GM12878 (cell line): ENCODE measurements at regions not wholly inside any gene's neighbourhood (a gene's known extent, or its start where the extent isn't known, plus 50 kb on each side); places are given as distances from the start of the nearest gene placed in this dataset.

Experiments
- ATAC-seq: fragments of 200-7000 bp; cut with Tn5 transposase; 3 replicates; pipeline ENCODE4 v1.9.1; 2020; ENCODE audit warnings: mild to moderate bottlenecking, moderate library complexity
- BruUV-seq: library from RNA; stranded (reverse); fragments of 400-500 nt; replicated peaks from 2 replicates; lab custom pipeline; 2021; lab: Mats Ljungman, UMichigan
- CTCF ChIA-PET: fragments of 300-600 bp; sonication (Branson Sonifier 250); formaldehyde crosslinking; extraction: SDS; loops from one replicate; lab custom pipeline; 2021; ENCODE audit warnings: inconsistent platforms; lab: Yijun Ruan, JAX
- POLR2A ChIA-PET: fragments of 350-600 bp; formaldehyde crosslinking; extraction: SDS; loops from one replicate; lab custom pipeline; 2021; ENCODE audit warnings: inconsistent platforms; lab: Charles Lee
- RAD21 ChIA-PET: fragments of 300-600 bp; sonication (Branson Sonifier 250); formaldehyde crosslinking; loops from one replicate; lab custom pipeline; 2023; ENCODE audit warnings: antibody characterized with exemption; ENCODE audit not compliant: unreplicated experiment; lab: Charles Lee
- SMC1A ChIA-PET: fragments of 300-600 bp; sonication (Branson Sonifier 250); formaldehyde crosslinking; loops from one replicate; lab custom pipeline; 2023; ENCODE audit not compliant: unreplicated experiment, uncharacterized antibody; lab: Charles Lee
- DNase-seq: peaks from one replicate; pipeline ENCODE4 v3.0.0-alpha.2; 2011; ENCODE audit warnings: low read depth, low spot score
- FAIRE-seq: peaks from 3 replicates; lab custom pipeline; 2011; peaks lifted over from hg19 to GRCh38; lab: Jason Lieb, UNC
- H2AFZ ChIP-seq: 2 replicates; pipeline ENCODE4 v1.6.0; 2011; ENCODE audit warnings: low read depth, low read length, control low read depth; ENCODE audit not compliant: control insufficient read depth
- H3K27ac ChIP-seq: 2 replicates; pipeline ENCODE4 v1.5.1; 2011; ENCODE audit warnings: control low read depth; ENCODE audit not compliant: control insufficient read depth, insufficient read depth
- H3K27me3 ChIP-seq, 2 experiments: replicated peaks in 1 of 2; 2 replicates each; pipeline versions ENCODE4 v1.6.0 to v1.6.1; 2011; ENCODE audit warnings: low read length in 1 of 2; ENCODE audit not compliant: control insufficient read depth in 2 of 2, insufficient read depth in 2 of 2
- H3K36me3 ChIP-seq, 2 experiments: 2 replicates each; pipeline ENCODE4 v1.5.1; 2011; ENCODE audit warnings: low read length in 1 of 2; ENCODE audit not compliant: control insufficient read depth in 2 of 2, insufficient read depth in 2 of 2
- H3K4me1 ChIP-seq: 2 replicates; pipeline ENCODE4 v1.6.1; 2011; ENCODE audit warnings: mild to moderate bottlenecking, low read length, moderate library complexity, mixed read lengths; ENCODE audit not compliant: control insufficient read depth, insufficient read depth
- H3K4me2 ChIP-seq: 2 replicates; pipeline ENCODE4 v1.6.0; 2011; ENCODE audit warnings: control low read depth; ENCODE audit not compliant: control insufficient read depth, insufficient read depth
- H3K4me3 ChIP-seq: fragments of 200-600 bp; sonication (generic); 2 replicates; pipeline ENCODE4 v1.5.1; 2016
- H3K79me2 ChIP-seq: 2 replicates; pipeline ENCODE4 v1.6.0; 2011; ENCODE audit warnings: low read length; ENCODE audit not compliant: control insufficient read depth, insufficient read depth
- H3K9ac ChIP-seq: 2 replicates; pipeline ENCODE4 v1.8.0; 2011; ENCODE audit warnings: low read length, control low read depth, mixed read lengths; ENCODE audit not compliant: control insufficient read depth, insufficient read depth
- H3K9me3 ChIP-seq: replicated peaks from 3 replicates; pipeline ENCODE4 v1.5.1; 2011; ENCODE audit warnings: mild to moderate bottlenecking, low read length; ENCODE audit not compliant: control insufficient read depth, insufficient read depth
- H4K20me1 ChIP-seq: 2 replicates; pipeline ENCODE4 v1.6.0; 2011; ENCODE audit not compliant: control insufficient read depth, insufficient read depth
- BCLAF1 ChIP-seq: fragments of 450-650 bp; IDR thresholded peaks from 2 replicates; pipeline ENCODE4 v1.6.1; 2017; ENCODE audit warnings: antibody characterized with exemption, mild to moderate bottlenecking, moderate library complexity
- BMI1 ChIP-seq: fragments of 450-650 bp; IDR thresholded peaks from 2 replicates; pipeline ENCODE4 v1.6.1; 2016; ENCODE audit warnings: mild to moderate bottlenecking, moderate library complexity, borderline replicate concordance
- CHD4 ChIP-seq: fragments of 200-600 bp; sonication (generic); IDR thresholded peaks from 2 replicates; pipeline ENCODE4 v1.6.1; 2016; ENCODE audit warnings: mild to moderate bottlenecking
- CREM ChIP-seq: IDR thresholded peaks from 2 replicates; pipeline ENCODE4 v1.6.1; 2014; ENCODE audit warnings: antibody characterized with exemption, low read depth
- HDAC6 ChIP-seq: fragments of 200-600 bp; sonication (generic); IDR thresholded peaks from one replicate; pipeline ENCODE4 v1.8.0; 2017; ENCODE audit warnings: antibody characterized with exemption; ENCODE audit not compliant: unreplicated experiment
- LARP7 ChIP-seq: fragments of 450-650 bp; IDR thresholded peaks from 2 replicates; pipeline ENCODE4 v1.6.1; 2017; ENCODE audit warnings: mild to moderate bottlenecking
- MEF2A ChIP-seq: IDR thresholded peaks from 2 replicates; pipeline ENCODE4 v1.6.1; 2011; ENCODE audit warnings: low read depth, mild to moderate bottlenecking, low read length, moderate library complexity; ENCODE audit not compliant: insufficient read depth
- NR2C2 ChIP-seq: IDR thresholded peaks from 2 replicates; pipeline ENCODE4 v1.6.1; 2011; ENCODE audit warnings: borderline replicate concordance, low read depth; ENCODE audit not compliant: control insufficient read depth, insufficient read length
- POLR2AphosphoS5 ChIP-seq: IDR thresholded peaks from 2 replicates; pipeline ENCODE4 v1.6.1; 2011; ENCODE audit warnings: mild to moderate bottlenecking, low read length, inconsistent platforms
- RB1 ChIP-seq: fragments of 450-650 bp; formaldehyde crosslinking; IDR thresholded peaks from 2 replicates; pipeline ENCODE4 v1.6.1; 2017; ENCODE audit warnings: mild to moderate bottlenecking, borderline replicate concordance
- RBBP5 ChIP-seq: fragments of 200-600 bp; sonication (generic); conservative IDR thresholded peaks from 2 replicates; pipeline ENCODE4 v1.6.1; 2016
- RUNX3 ChIP-seq: IDR thresholded peaks from 2 replicates; pipeline ENCODE4 v1.6.1; 2012; ENCODE audit warnings: low read length, inconsistent platforms
- SRF ChIP-seq, 2 experiments: IDR thresholded peaks; 2 replicates each; pipeline ENCODE4 v1.6.1; 2011; ENCODE audit warnings: low read depth in 2 of 2, low read length in 2 of 2, mild to moderate bottlenecking in 1 of 2, moderate library complexity in 1 of 2
- STAT3 ChIP-seq: IDR thresholded peaks from 2 replicates; pipeline ENCODE4 v1.6.1; 2011; ENCODE audit warnings: low read depth, low read length, improper control_type of control experiment
- ZBED1 ChIP-seq: IDR thresholded peaks from 2 replicates; pipeline ENCODE4 v1.6.1; 2016; ENCODE audit warnings: borderline replicate concordance
- WGBS: methylation state at CpG from one replicate; pipeline ENCODE4 v1.1.6; 2016; ENCODE audit warnings: low lambda C conversion rate; ENCODE audit not compliant: insufficient replicate concordance, insufficient coverage; ENCODE audit errors: missing lambda C conversion rate; 5-methylcytosine and 5-hydroxymethylcytosine counted together
- in situ Hi-C: fragments of 300-500 bp; cut with MboI; formaldehyde crosslinking; loops from 9 replicates; pipeline ENCODE4 v1.14.3; 2018; ENCODE audit warnings: mixed read lengths
- intact Hi-C: fragments of 100-400 bp; cut with micrococcal nuclease; formaldehyde crosslinking; loops from one replicate; pipeline ENCODE4 v1.14.2; 2022; ENCODE audit not compliant: unreplicated experiment
- TF ChIP-seq, protein P1 (sequence below): fragments of 450-650 bp; IDR thresholded peaks from 2 replicates; pipeline ENCODE4 v1.6.1; 2017; ENCODE audit warnings: mild to moderate bottlenecking

- no peak overlapping the region for H3K4me3 ChIP-seq
- no peaks in the 10 kb centered on the region for H3K4me1 ChIP-seq
- no peak for ATAC-seq
- DNase-seq: no peak
- no peaks in the 10 kb centered on the region for H3K36me3 ChIP-seq
- H3K27me3 ChIP-seq: no peaks in the 10 kb centered on the region
- H3K27ac ChIP-seq: no peak overlapping the region
- no peaks in the 10 kb centered on the region for H4K20me1 ChIP-seq
- SMC1A ChIA-PET: no interaction called here
- H3K4me2 ChIP-seq: no peak overlapping the region
- TF ChIP-seq STAT3 (no peak), CHD4 (no peak), ZBED1 (no peak), NR2C2 (no peak), RUNX3 (no peak), MEF2A (no peak), LARP7 (no peak), SRF (IDR thresholded peaks at IDR 0.05; ENCODE audit: low read depth in 2 of 2, low read length in 2 of 2) (no peak), RB1 (no peak), POLR2AphosphoS5 (no peak), CREM (no peak), HDAC6 (no peak), BMI1 (no peak), RBBP5 (no peak), BCLAF1 (no peak)
- TF ChIP-seq, protein P1, sequence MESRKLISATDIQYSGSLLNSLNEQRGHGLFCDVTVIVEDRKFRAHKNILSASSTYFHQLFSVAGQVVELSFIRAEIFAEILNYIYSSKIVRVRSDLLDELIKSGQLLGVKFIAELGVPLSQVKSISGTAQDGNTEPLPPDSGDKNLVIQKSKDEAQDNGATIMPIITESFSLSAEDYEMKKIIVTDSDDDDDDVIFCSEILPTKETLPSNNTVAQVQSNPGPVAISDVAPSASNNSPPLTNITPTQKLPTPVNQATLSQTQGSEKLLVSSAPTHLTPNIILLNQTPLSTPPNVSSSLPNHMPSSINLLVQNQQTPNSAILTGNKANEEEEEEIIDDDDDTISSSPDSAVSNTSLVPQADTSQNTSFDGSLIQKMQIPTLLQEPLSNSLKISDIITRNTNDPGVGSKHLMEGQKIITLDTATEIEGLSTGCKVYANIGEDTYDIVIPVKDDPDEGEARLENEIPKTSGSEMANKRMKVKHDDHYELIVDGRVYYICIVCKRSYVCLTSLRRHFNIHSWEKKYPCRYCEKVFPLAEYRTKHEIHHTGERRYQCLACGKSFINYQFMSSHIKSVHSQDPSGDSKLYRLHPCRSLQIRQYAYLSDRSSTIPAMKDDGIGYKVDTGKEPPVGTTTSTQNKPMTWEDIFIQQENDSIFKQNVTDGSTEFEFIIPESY: no peak
- H3K9ac ChIP-seq: no peak overlapping the region
- intact Hi-C loops: no loop called here
- CTCF ChIA-PET: no interaction called here
- RAD21 ChIA-PET: no interaction called here
- FAIRE-seq: no peak
- no peak overlapping the region for H2AFZ ChIP-seq
- in situ Hi-C loops: no loop called here
- no TSS peak for BruUV-seq
- H3K9me3 ChIP-seq: no peaks in the 10 kb centered on the region
- POLR2A ChIA-PET: no interaction called here
- no peaks in the 10 kb centered on the region for H3K79me2 ChIP-seq
- 1% methylated on average over 4 of the region's 4 CpGs for WGBS
These were observed 1527.1 kb upstream of the PRR20A start for GRCh38 chr13:55613429-55614187.
